SK-N-SH (cell line): ENCODE measurements at regions not wholly inside any gene's neighbourhood (a gene's known extent, or its start where the extent isn't known, plus 50 kb on each side); places are given as distances from the start of the nearest gene placed in this dataset.

Source experiments
- CTCF ChIA-PET: fragments of 300-600, 350-600 bp; formaldehyde crosslinking; extraction: SDS; loops from one replicate; lab custom pipeline; 2021; lab: Yijun Ruan, JAX
- POLR2A ChIA-PET: fragments of 350-600 bp; sonication (Branson Sonifier 250); formaldehyde crosslinking; extraction: SDS; loops from one replicate; lab custom pipeline; 2020; ENCODE audit warnings: antibody characterized with exemption, inconsistent platforms; lab: Yijun Ruan, JAX
- DNase-seq: peaks from one replicate; pipeline ENCODE4 v3.0.0; 2012
- H2AFZ ChIP-seq: fragments of 200-600 bp; sonication (generic); 2 replicates; pipeline ENCODE4 v1.8.1; 2016; ENCODE audit warnings: antibody characterized with exemption, mild to moderate bottlenecking, low read depth
- H3F3A ChIP-seq: fragments of 200-600 bp; sonication (generic); replicated peaks from 2 replicates; pipeline ENCODE3; 2016; ENCODE audit warnings: antibody characterized with exemption, mild to moderate bottlenecking; ENCODE audit not compliant: insufficient read depth
- H3K27ac ChIP-seq, 2 experiments: fragments of 200-500 bp in 1 of 2; fragments of 200-600 bp in 1 of 2; sonication (Bioruptor generic) in 1 of 2; sonication (generic), shearing (Covaris generic) in 1 of 2; 2 replicates each; pipeline versions ENCODE4 v1.5.1 to v1.6.1; 2014 to 2016; ENCODE audit warnings: low read depth in 2 of 2, inconsistent platforms in 1 of 2, low read length in 1 of 2, mild to moderate bottlenecking in 1 of 2, mixed read lengths in 1 of 2
- H3K27me3 ChIP-seq: fragments of 200-600 bp; sonication (generic), shearing (Covaris generic); 2 replicates; pipeline ENCODE4 v1.6.1; 2016; ENCODE audit warnings: mixed run types; ENCODE audit not compliant: insufficient read depth
- H3K36me3 ChIP-seq, 2 experiments: fragments of 200-500 bp in 1 of 2; fragments of 200-600 bp in 1 of 2; sonication (Bioruptor generic) in 1 of 2; sonication (generic) in 1 of 2; replicated peaks in 1 of 2; 2 replicates each; pipeline versions ENCODE3 to v1.5.1; 2014 to 2016; ENCODE audit warnings: low read length in 1 of 2, mild to moderate bottlenecking in 1 of 2; ENCODE audit not compliant: insufficient read depth in 2 of 2, control insufficient read depth in 1 of 2
- H3K4me1 ChIP-seq, 2 experiments: fragments of 200-500 bp in 1 of 2; fragments of 200-600 bp in 1 of 2; sonication (Bioruptor generic) in 1 of 2; sonication (generic), shearing (Covaris generic) in 1 of 2; 2 replicates each; pipeline versions ENCODE4 v1.5.1 to v1.6.1; 2014 to 2016; ENCODE audit warnings: low read depth in 1 of 2, low read length in 1 of 2, mixed run types in 1 of 2; ENCODE audit not compliant: insufficient read depth in 2 of 2, control insufficient read depth in 1 of 2
- H3K4me2 ChIP-seq: fragments of 200-600 bp; sonication (generic), shearing (Covaris generic); 2 replicates; pipeline ENCODE4 v1.6.1; 2017; ENCODE audit warnings: mixed run types
- H3K4me3 ChIP-seq, 2 experiments: fragments of 200-500 bp in 1 of 2; fragments of 200-600 bp in 1 of 2; sonication (Bioruptor generic) in 1 of 2; sonication (generic), shearing (Covaris generic) in 1 of 2; 2 replicates each; pipeline versions ENCODE4 v1.5.1 to v1.8.1; 2014 to 2016; ENCODE audit warnings: low read depth in 2 of 2, inconsistent platforms in 1 of 2, low read length in 1 of 2, mild to moderate bottlenecking in 1 of 2, mixed read lengths in 1 of 2, moderate library complexity in 1 of 2
- H3K79me2 ChIP-seq: fragments of 200-600 bp; sonication (generic); 2 replicates; pipeline ENCODE4 v1.8.1; 2017; ENCODE audit warnings: mild to moderate bottlenecking; ENCODE audit not compliant: insufficient read depth
- H3K9ac ChIP-seq: fragments of 200-600 bp; sonication (generic); 2 replicates; pipeline ENCODE4 v1.6.1; 2017; ENCODE audit warnings: mixed run types
- H3K9me2 ChIP-seq: fragments of 200-600 bp; sonication (generic); 2 replicates; pipeline ENCODE4 v1.6.1; 2017; ENCODE audit warnings: mixed run types
- H3K9me3 ChIP-seq: fragments of 200-600 bp; sonication (generic); 2 replicates; pipeline ENCODE4 v1.6.1; 2017; ENCODE audit warnings: mixed run types, mild to moderate bottlenecking, moderate library complexity
- H4K20me1 ChIP-seq: fragments of 200-600 bp; sonication (generic); 2 replicates; pipeline ENCODE4 v1.6.1; 2017; ENCODE audit warnings: mild to moderate bottlenecking, mixed run types; ENCODE audit not compliant: insufficient read depth
- CHD2 ChIP-seq: fragments of 150-350 bp; IDR thresholded peaks from 2 replicates; pipeline ENCODE4 v1.6.1; 2018; ENCODE audit warnings: low read length; ENCODE audit not compliant: partially characterized antibody
- CTCF ChIP-seq: fragments of 200-600 bp; sonication (generic); IDR thresholded peaks from 2 replicates; pipeline ENCODE4 v1.6.1; 2017; ENCODE audit warnings: antibody characterized with exemption, mild to moderate bottlenecking, moderate library complexity
- ELF1 ChIP-seq: IDR thresholded peaks from 2 replicates; pipeline ENCODE4 v1.4.0; 2012
- FOSL2 ChIP-seq: IDR thresholded peaks from 2 replicates; pipeline ENCODE4 v1.4.0; 2012; ENCODE audit warnings: low read depth, mild to moderate bottlenecking, moderate library complexity, borderline replicate concordance
- FOXJ3 ChIP-seq: sonication (generic); formaldehyde crosslinking; IDR thresholded peaks from 2 replicates; pipeline ENCODE4 v1.5.1; 2020; ENCODE audit warnings: mild to moderate bottlenecking, missing genetic modification reagents
- FOXM1 ChIP-seq: IDR thresholded peaks from 2 replicates; pipeline ENCODE4 v1.4.0; 2012; ENCODE audit warnings: low read depth, mild to moderate bottlenecking
- GATA2 ChIP-seq: sonication (generic); formaldehyde crosslinking; IDR thresholded peaks from 2 replicates; pipeline ENCODE4 v1.5.0; 2020; ENCODE audit warnings: mild to moderate bottlenecking, missing genetic modification reagents
- NRF1 ChIP-seq: IDR thresholded peaks from 2 replicates; pipeline ENCODE4 v1.6.1; 2012; ENCODE audit warnings: low read depth, mild to moderate bottlenecking, low read length
- RAD21 ChIP-seq: IDR thresholded peaks from 2 replicates; pipeline ENCODE4 v1.6.1; 2012; ENCODE audit warnings: mild to moderate bottlenecking, low read length
- RCOR1 ChIP-seq: fragments of 150-350 bp; IDR thresholded peaks from 2 replicates; pipeline ENCODE4 v1.6.1; 2017; ENCODE audit warnings: antibody characterized with exemption, low read length
- RXRA ChIP-seq: IDR thresholded peaks from 2 replicates; pipeline ENCODE4 v1.4.0; 2012; ENCODE audit warnings: low read depth, mild to moderate bottlenecking, borderline replicate concordance
- SMC3 ChIP-seq: IDR thresholded peaks from 2 replicates; pipeline ENCODE4 v1.6.1; 2012; ENCODE audit warnings: low read depth, low read length, improper control_type of control experiment
- TAF1 ChIP-seq: IDR thresholded peaks from 2 replicates; pipeline ENCODE4 v1.6.1; 2012; ENCODE audit warnings: low read depth, mild to moderate bottlenecking, low read length, moderate library complexity, borderline replicate concordance
- TEAD4 ChIP-seq: IDR thresholded peaks from 2 replicates; pipeline ENCODE4 v1.4.0; 2012; ENCODE audit warnings: mild to moderate bottlenecking, borderline replicate concordance; ENCODE audit not compliant: insufficient read depth
- YY1 ChIP-seq: IDR thresholded peaks from 2 replicates; pipeline ENCODE4 v1.4.0; 2012; ENCODE audit warnings: low read depth, mild to moderate bottlenecking
- WGBS: methylation state at CpG from one replicate; pipeline ENCODE4 v1.1.6; 2017; ENCODE audit warnings: low lambda C conversion rate; 5-methylcytosine and 5-hydroxymethylcytosine counted together

- CTCF ChIA-PET, result no interaction called here
- POLR2A ChIA-PET, result no interaction called here
- 91% methylated on average over 2 of the region's 2 CpGs for WGBS
Observed at GRCh38 chr5:91528831-91529230, 145.7 kb upstream of the ARRDC3 start.

GRCh38 chr5:91521785-91522184 lies 138.7 kb upstream of the ARRDC3 start:
- no peaks in the 10 kb centered on the region for H3K36me3 ChIP-seq
- TF ChIP-seq FOXJ3 (CRISPR knock-in tag), result no peak
- no peak for TF ChIP-seq SMC3
- no peak for TF ChIP-seq FOSL2
- TF ChIP-seq FOXM1, result no peak
- no peaks in the 10 kb centered on the region for H3K9me2 ChIP-seq
- no peak overlapping the region for H3K27ac ChIP-seq
- no peak overlapping the region for H3K4me2 ChIP-seq
- DNase-seq, result no peak
- POLR2A ChIA-PET, result no interaction called here
- no peaks in the 10 kb centered on the region for H3K9me3 ChIP-seq
- no peak overlapping the region for H3K4me3 ChIP-seq
- H2AFZ ChIP-seq, result no peak overlapping the region
- H3K4me1 ChIP-seq, result no peaks in the 10 kb centered on the region
- no peaks in the 10 kb centered on the region for H4K20me1 ChIP-seq
- CTCF ChIA-PET, result no interaction called here
- WGBS, result 74% methylated on average over 5 of the region's 5 CpGs
- H3K79me2 ChIP-seq, result no peaks in the 10 kb centered on the region
- H3K9ac ChIP-seq, result no peak overlapping the region
- no peaks in the 10 kb centered on the region for H3F3A ChIP-seq
- no peaks in the 10 kb centered on the region for H3K27me3 ChIP-seq

More at GRCh38 chr5:91528831-91529230, 145.7 kb upstream of the ARRDC3 start:
- no peak overlapping the region for H3K27ac ChIP-seq
- H3K79me2 ChIP-seq, result no peaks in the 10 kb centered on the region
- no peak overlapping the region for H3K4me3 ChIP-seq
- H3K9me2 ChIP-seq, result no peaks in the 10 kb centered on the region
- no peaks in the 10 kb centered on the region for H3K36me3 ChIP-seq
- H2AFZ ChIP-seq, result no peak overlapping the region
- H3K4me1 ChIP-seq, result no peaks in the 10 kb centered on the region
- H3K4me2 ChIP-seq, result no peak overlapping the region
- H3K27me3 ChIP-seq, result no peaks in the 10 kb centered on the region
- H4K20me1 ChIP-seq, result no peaks in the 10 kb centered on the region
- H3K9ac ChIP-seq, result no peak overlapping the region
- H3K9me3 ChIP-seq, result no peaks in the 10 kb centered on the region
- no peak for DNase-seq
- no peaks in the 10 kb centered on the region for H3F3A ChIP-seq
- TF ChIP-seq CTCF (no peak), CHD2 (no peak), YY1 (no peak), TAF1 (no peak), RXRA (no peak), GATA2 (CRISPR knock-in tag) (no peak)
- TF ChIP-seq, all 33 proteins: peak for 0

DNA sequence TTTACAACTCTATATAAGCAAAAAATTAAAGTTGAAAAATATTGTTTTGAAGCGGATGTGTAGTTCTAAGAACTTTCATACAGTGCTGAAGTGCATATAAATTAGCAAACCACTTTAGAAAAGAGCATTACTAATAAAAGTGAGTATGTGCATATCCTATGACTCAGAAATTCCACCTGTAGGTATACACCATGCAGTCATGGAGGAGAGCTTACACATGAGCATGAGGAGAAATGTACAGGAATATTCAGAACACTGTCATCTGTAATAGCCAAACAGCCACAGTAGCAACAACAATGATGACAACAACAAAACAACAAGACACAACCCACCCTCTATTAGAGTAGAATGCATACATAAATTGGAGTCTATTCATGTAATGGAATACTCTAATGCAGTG lies 138.2 kb upstream of the ARRDC3 start:
- WGBS, result 92% methylated on average over 1 of the region's 1 CpG
- Histone ChIP-seq H3K27ac (no peak overlapping the region), H3K9me2 (no peaks in the 10 kb centered on the region), H3K4me1 (no peaks in the 10 kb centered on the region), H3F3A (no peaks in the 10 kb centered on the region), H3K27me3 (no peaks in the 10 kb centered on the region), H3K9me3 (no peaks in the 10 kb centered on the region), H3K9ac (no peak overlapping the region), H3K4me2 (no peak overlapping the region), H4K20me1 (no peaks in the 10 kb centered on the region), H2AFZ (no peak overlapping the region), H3K36me3 (no peaks in the 10 kb centered on the region)
- POLR2A ChIA-PET, result no interaction called here
- CTCF ChIA-PET, result no interaction called here
- no peak for DNase-seq
- no peak for TF ChIP-seq FOXM1
- TF ChIP-seq FOSL2, result peak; percentile 19; the same call in 1 of the 2 replicates
- no peak for TF ChIP-seq TEAD4
- no peak for TF ChIP-seq RAD21
- no peak for TF ChIP-seq RCOR1
- TF ChIP-seq CTCF, result no peak
- TF ChIP-seq ELF1, result no peak
- no peak for TF ChIP-seq NRF1
- TF ChIP-seq, all 33 proteins: peak for 1
- no peaks in the 10 kb centered on the region for H3K79me2 ChIP-seq
- H3K4me3 ChIP-seq, result no peak overlapping the region
